Osteocyte (in vitro differentiated cells): ENCODE measurements at regions not wholly inside any gene's neighbourhood (a gene's known extent, or its start where the extent isn't known, plus 50 kb on each side); places are given as distances from the start of the nearest gene placed in this dataset.

Source experiments
- DNase-seq: peaks from one replicate; pipeline ENCODE4 v3.0.0; 2021; ENCODE audit warnings: mixed read lengths; ENCODE audit not compliant: unreplicated experiment; ENCODE audit errors: extremely low spot score
- H3K27ac Mint-ChIP-seq: one replicate; pipeline ENCODE4 v1.8.0; 2021; ENCODE audit warnings: mild to moderate bottlenecking, mixed read lengths; ENCODE audit not compliant: unreplicated experiment
- H3K27me3 Mint-ChIP-seq: one replicate; pipeline ENCODE4 v1.8.0; 2021; ENCODE audit warnings: mixed read lengths; ENCODE audit not compliant: unreplicated experiment
- H3K36me3 Mint-ChIP-seq: one replicate; pipeline ENCODE4 v1.8.0; 2021; ENCODE audit warnings: mixed read lengths; ENCODE audit not compliant: unreplicated experiment
- H3K4me1 Mint-ChIP-seq: one replicate; pipeline ENCODE4 v1.8.0; 2021; ENCODE audit warnings: mixed read lengths; ENCODE audit not compliant: unreplicated experiment
- H3K4me3 Mint-ChIP-seq: one replicate; pipeline ENCODE4 v1.8.0; 2021; ENCODE audit warnings: mild to moderate bottlenecking, moderate library complexity, mixed read lengths; ENCODE audit not compliant: unreplicated experiment
- H3K9me3 Mint-ChIP-seq: one replicate; pipeline ENCODE4 v1.8.0; 2021; ENCODE audit warnings: mixed read lengths; ENCODE audit not compliant: unreplicated experiment
- CTCF ChIP-seq: fragments of 200-600 bp; sonication (generic); IDR thresholded peaks from 2 replicates; pipeline ENCODE4 v1.5.0; 2021; ENCODE audit warnings: antibody characterized with exemption, mild to moderate bottlenecking, moderate library complexity

- Mint-ChIP-seq H3K4me1 (no peaks in the 10 kb centered on the region), H3K9me3 (peaks cover 13% of the 10 kb centered on the region), H3K36me3 (no peaks in the 10 kb centered on the region), H3K27ac (no peak overlapping the region), H3K4me3 (no peak overlapping the region), H3K27me3 (no peaks in the 10 kb centered on the region)
- DNase-seq, result no peak
- TF ChIP-seq CTCF, result no peak
Measured at GRCh38 chr2:2413525-2413924, 82.5 kb upstream of the MYT1L start.

GRCh38 chr2:2410987-2411386 lies 79.9 kb upstream of the MYT1L start:
- no peak for DNase-seq
- Mint-ChIP-seq H3K9me3 (peaks cover 26% of the 10 kb centered on the region), H3K27ac (no peak overlapping the region), H3K4me1 (no peaks in the 10 kb centered on the region), H3K4me3 (no peak overlapping the region), H3K36me3 (no peaks in the 10 kb centered on the region), H3K27me3 (no peaks in the 10 kb centered on the region)
- no peak for TF ChIP-seq CTCF

GRCh38 chr2:2409481-2409880 lies 78.4 kb upstream of the MYT1L start:
- DNase-seq, result no peak
- Mint-ChIP-seq H3K36me3 (no peaks in the 10 kb centered on the region), H3K27me3 (no peaks in the 10 kb centered on the region), H3K9me3 (peaks cover 33% of the 10 kb centered on the region), H3K4me1 (no peaks in the 10 kb centered on the region), H3K27ac (no peak overlapping the region), H3K4me3 (no peak overlapping the region)
- no peak for TF ChIP-seq CTCF

GRCh38 chr2:2405780-2406179 lies 74.7 kb upstream of the MYT1L start:
- Mint-ChIP-seq H3K27me3 (no peaks in the 10 kb centered on the region), H3K4me3 (no peak overlapping the region), H3K9me3 (peaks cover 55% of the 10 kb centered on the region), H3K27ac (no peak overlapping the region), H3K36me3 (no peaks in the 10 kb centered on the region), H3K4me1 (no peaks in the 10 kb centered on the region)
- TF ChIP-seq CTCF, result no peak
- DNase-seq, result no peak

GRCh38 chr2:2400286-2401038 lies 69.4 kb upstream of the MYT1L start:
- H3K27ac Mint-ChIP-seq, result no peak overlapping the region
- peaks cover 54% of the 10 kb centered on the region for H3K9me3 Mint-ChIP-seq
- TF ChIP-seq CTCF, result no peak
- H3K27me3 Mint-ChIP-seq, result no peaks in the 10 kb centered on the region
- no peaks in the 10 kb centered on the region for H3K4me1 Mint-ChIP-seq
- no peak for DNase-seq
- H3K4me3 Mint-ChIP-seq, result no peak overlapping the region
- H3K36me3 Mint-ChIP-seq, result no peaks in the 10 kb centered on the region
